ENCODE measurements at regions not wholly inside any gene's neighbourhood (a gene's known extent, or its start where the extent isn't known, plus 50 kb on each side); places are given as distances from the start of the nearest gene placed in this dataset.

DNA sequence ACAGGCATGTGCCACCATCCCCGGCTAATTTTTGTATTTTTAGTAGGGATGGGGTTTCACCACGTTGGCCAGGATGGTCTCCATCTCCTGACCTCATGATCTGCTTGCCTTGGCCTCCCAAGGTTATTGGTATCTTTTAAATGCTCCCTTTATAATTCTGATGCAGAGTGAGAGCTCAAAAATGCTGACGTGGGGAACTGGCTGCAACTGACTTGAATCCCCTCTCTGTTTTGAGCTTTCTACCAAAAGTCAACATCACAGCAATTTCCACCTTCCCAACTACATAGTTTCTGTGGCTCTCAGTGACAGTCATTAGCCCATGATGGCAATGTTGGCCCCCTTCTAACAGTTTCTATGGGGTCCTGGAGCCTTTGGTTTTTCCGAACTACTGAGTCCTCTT lies 268.2 kb upstream of the FOXD3 start:
- no peak for TF ChIP-seq FOXP2 (optimal IDR thresholded peaks at IDR 0.05; ENCODE audit: control extremely low read depth, extremely low read length, insufficient read depth)
- TF ChIP-seq EZH2 (IDR thresholded peaks at IDR 0.05) = no peak
- TF ChIP-seq POLR2AphosphoS5 (IDR thresholded peaks at IDR 0.05; ENCODE audit: borderline replicate concordance, low read depth, low read length) = no peak
- no peak overlapping the region for H3K27ac ChIP-seq
- no peak overlapping the region for H3K4me3 ChIP-seq
- no peak for DNase-seq (ENCODE audit: low read depth, low spot score)
- H3K9ac ChIP-seq (ENCODE audit: insufficient read length) = no peak overlapping the region
- H3K36me3 ChIP-seq (ENCODE audit: insufficient read depth, low read length) = no peaks in the 10 kb centered on the region
- H3K9me3 ChIP-seq (ENCODE audit: low read depth, low read length) = no peaks in the 10 kb centered on the region

DNA sequence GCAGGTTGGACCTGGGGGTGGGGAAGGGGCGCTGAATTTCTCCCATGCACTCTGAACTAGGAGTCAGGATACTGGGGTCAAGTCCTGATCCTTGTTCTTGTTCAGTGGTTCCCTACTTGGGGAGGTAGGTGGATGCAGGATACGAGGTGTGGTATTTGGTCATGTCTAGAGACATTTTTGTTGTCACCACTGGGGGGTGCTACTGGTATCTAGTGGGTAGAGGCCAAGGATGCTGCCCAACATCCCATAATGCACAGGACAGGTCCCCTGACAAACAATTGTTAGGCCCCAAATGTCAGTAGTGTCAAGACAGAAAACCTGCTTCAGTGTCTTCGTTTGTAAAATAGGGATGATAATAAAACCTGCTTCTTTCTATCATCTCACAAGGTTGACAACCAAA lies 259.0 kb upstream of the FOXD3 start:
- H3K9ac ChIP-seq (ENCODE audit: insufficient read length) = no peak overlapping the region
- TF ChIP-seq POLR2AphosphoS5 (IDR thresholded peaks at IDR 0.05; ENCODE audit: borderline replicate concordance, low read depth, low read length) (no peak), FOXP2 (optimal IDR thresholded peaks at IDR 0.05; ENCODE audit: control extremely low read depth, extremely low read length, insufficient read depth) (no peak), EZH2 (IDR thresholded peaks at IDR 0.05) (no peak)
- H3K36me3 ChIP-seq (ENCODE audit: insufficient read depth, low read length) = no peaks in the 10 kb centered on the region
- no peaks in the 10 kb centered on the region for H3K9me3 ChIP-seq (ENCODE audit: low read depth, low read length)
- no peak overlapping the region for H3K4me3 ChIP-seq
- no peak for DNase-seq (ENCODE audit: low read depth, low spot score)
- no peak overlapping the region for H3K27ac ChIP-seq

DNA sequence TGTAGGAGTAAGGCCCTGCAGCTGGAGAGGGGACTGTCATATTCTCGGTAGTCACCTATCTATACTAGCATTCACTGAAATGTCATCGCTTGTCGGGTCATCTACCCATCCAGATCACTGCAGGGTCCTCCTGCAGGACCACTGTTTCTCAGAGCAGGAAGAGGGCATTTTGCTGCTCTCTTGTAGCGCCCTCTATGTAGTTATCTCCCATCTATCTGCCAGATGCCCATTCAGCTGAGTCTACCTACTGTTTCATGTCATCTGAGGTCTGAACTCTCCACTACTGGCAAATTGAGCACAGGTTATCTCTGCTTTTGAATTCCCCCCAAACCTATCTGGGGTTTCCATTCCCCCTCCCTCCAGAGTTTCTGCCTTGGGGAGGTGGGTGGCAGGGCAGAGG lies 258.2 kb upstream of the FOXD3 start:
- no peak overlapping the region for H3K4me3 ChIP-seq
- H3K27ac ChIP-seq = no peak overlapping the region
- TF ChIP-seq FOXP2 (optimal IDR thresholded peaks at IDR 0.05; ENCODE audit: control extremely low read depth, extremely low read length, insufficient read depth) (no peak), POLR2AphosphoS5 (IDR thresholded peaks at IDR 0.05; ENCODE audit: borderline replicate concordance, low read depth, low read length) (no peak), EZH2 (IDR thresholded peaks at IDR 0.05) (no peak)
- no peak overlapping the region for H3K9ac ChIP-seq (ENCODE audit: insufficient read length)
- DNase-seq (ENCODE audit: low read depth, low spot score) = no peak
- no peaks in the 10 kb centered on the region for H3K9me3 ChIP-seq (ENCODE audit: low read depth, low read length)
- H3K36me3 ChIP-seq (ENCODE audit: insufficient read depth, low read length) = no peaks in the 10 kb centered on the region

DNA sequence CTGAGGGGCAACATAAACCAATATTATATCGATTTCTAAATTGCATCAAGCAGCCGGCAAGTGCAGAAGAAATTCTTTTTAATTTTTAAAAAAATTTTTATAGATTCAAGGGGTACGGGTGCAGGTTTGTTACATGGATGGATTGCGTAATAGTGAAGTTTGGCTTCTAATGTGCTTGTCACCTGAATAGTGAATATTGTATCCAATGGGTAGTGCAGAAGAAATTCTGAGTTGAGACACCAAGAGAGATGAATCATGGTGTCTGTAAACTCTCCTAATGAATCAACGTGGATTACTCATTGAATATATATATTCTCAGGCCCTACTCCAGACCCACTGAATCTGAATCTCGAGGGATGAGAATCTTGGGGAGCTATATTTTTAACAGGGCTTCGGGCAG lies 253.7 kb upstream of the FOXD3 start:
- H3K36me3 ChIP-seq (ENCODE audit: insufficient read depth, low read length) = no peaks in the 10 kb centered on the region
- H3K9ac ChIP-seq (ENCODE audit: insufficient read length) = no peak overlapping the region
- no peak for TF ChIP-seq FOXP2 (optimal IDR thresholded peaks at IDR 0.05; ENCODE audit: control extremely low read depth, extremely low read length, insufficient read depth)
- no peak for TF ChIP-seq EZH2 (IDR thresholded peaks at IDR 0.05)
- TF ChIP-seq POLR2AphosphoS5 (IDR thresholded peaks at IDR 0.05; ENCODE audit: borderline replicate concordance, low read depth, low read length) = no peak
- no peaks in the 10 kb centered on the region for H3K9me3 ChIP-seq (ENCODE audit: low read depth, low read length)
- no peak for DNase-seq (ENCODE audit: low read depth, low spot score)
- no peak overlapping the region for H3K27ac ChIP-seq
- H3K4me3 ChIP-seq = no peak overlapping the region

DNA sequence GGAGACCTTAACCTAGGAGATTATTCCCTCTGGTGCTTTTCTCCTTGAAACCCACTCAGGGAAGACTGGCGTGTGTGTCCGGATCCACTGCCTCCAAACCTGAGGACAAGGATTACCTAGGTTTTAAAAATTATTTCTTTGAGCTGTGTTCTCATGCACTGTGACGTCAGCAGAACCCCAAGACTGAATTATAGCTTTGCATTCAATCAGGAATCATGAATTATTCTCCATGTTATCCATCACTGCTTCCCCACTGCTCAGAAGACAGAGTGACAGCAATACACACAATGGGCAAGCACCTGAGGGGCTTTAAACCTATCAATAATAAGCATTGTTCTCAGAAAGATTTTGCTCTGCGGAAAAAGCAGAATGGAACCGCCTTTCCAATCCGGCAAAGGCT lies 253.2 kb upstream of the FOXD3 start:
- DNase-seq (ENCODE audit: low read depth, low spot score) = no peak
- H3K4me3 ChIP-seq = no peak overlapping the region
- H3K9me3 ChIP-seq (ENCODE audit: low read depth, low read length) = no peaks in the 10 kb centered on the region
- no peak overlapping the region for H3K27ac ChIP-seq
- no peaks in the 10 kb centered on the region for H3K36me3 ChIP-seq (ENCODE audit: insufficient read depth, low read length)
- TF ChIP-seq FOXP2 (optimal IDR thresholded peaks at IDR 0.05; ENCODE audit: control extremely low read depth, extremely low read length, insufficient read depth) (no peak), EZH2 (IDR thresholded peaks at IDR 0.05) (no peak), POLR2AphosphoS5 (IDR thresholded peaks at IDR 0.05; ENCODE audit: borderline replicate concordance, low read depth, low read length) (no peak)
- no peak overlapping the region for H3K9ac ChIP-seq (ENCODE audit: insufficient read length)

DNA sequence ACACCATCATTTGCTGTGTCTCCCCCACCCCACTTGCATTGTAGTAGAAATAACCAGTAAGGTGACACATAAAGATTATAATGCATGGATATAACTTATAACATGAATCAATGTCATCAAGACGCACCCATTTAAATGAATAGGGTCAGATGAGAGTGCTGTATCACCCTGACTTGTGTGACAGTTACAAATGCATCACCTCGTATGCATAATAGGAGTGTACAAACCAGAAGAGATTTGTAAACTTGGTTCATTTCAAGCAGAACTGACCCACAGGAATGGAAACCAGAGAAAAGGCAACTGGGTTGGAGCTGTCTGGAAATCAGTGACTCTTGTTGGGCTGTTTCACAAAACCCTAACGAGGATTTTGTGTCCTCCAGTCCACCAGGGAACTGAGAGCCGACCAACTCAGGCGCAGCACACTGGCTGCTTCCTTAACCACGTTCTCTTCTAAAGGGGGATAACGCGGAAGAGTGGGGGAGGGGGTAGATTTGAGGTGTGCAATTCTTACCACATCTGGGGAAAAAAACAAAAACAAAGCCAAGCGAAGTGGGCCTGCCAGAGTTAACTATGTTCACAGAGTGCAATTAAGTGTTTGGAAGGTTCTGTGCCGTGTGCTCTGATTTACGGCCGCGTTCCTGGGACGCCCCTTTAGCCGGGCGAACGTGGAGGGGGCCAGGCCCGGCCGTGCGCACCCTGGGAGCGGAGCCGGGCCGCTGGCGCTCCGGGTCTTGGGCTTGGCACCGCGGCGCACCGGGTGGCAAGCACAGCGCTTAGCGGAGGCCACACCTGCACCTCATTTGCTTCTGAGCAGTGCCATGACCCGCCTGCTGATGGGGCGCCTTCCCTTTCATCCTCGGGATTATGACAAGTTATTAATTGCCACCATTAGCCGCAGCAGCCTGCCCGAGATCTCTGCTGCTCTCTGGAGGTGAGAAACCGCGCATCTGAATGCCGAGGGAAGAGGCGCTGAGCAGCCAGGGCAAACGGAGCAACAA lies 248.8 kb upstream of the FOXD3 start:
- Histone ChIP-seq H3K27ac (no peak overlapping the region), H3K9me3 (ENCODE audit: low read depth, low read length) (no peaks in the 10 kb centered on the region), H3K4me3 (no peak overlapping the region), H3K9ac (ENCODE audit: insufficient read length) (no peak overlapping the region), H3K36me3 (ENCODE audit: insufficient read depth, low read length) (no peaks in the 10 kb centered on the region)
- no peak for DNase-seq (ENCODE audit: low read depth, low spot score)
- TF ChIP-seq POLR2AphosphoS5 (IDR thresholded peaks at IDR 0.05; ENCODE audit: borderline replicate concordance, low read depth, low read length) = no peak
- no peak for TF ChIP-seq EZH2 (IDR thresholded peaks at IDR 0.05)
- TF ChIP-seq FOXP2 (optimal IDR thresholded peaks at IDR 0.05; ENCODE audit: control extremely low read depth, extremely low read length, insufficient read depth) = no peak

DNA sequence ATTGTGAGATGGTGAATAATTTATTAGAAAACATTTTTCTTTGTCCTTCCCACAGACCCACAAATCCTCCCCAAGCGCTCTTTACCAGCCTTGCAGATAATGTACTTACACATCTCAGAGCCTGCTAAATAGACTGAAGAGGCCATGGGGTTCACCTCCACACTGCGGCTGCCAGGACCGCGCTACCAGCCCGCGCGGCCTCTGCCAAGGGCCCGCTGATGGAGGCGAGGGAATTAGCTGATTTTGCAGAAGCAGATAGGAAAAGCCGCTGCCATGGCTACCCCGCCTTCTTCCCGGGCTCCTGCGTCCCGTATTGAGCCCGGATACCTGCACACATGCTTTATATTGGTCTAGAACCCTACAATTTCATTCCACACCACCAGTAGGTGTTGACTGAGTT lies 248.0 kb upstream of the FOXD3 start:
- H3K4me3 ChIP-seq = no peak overlapping the region
- DNase-seq (ENCODE audit: low read depth, low spot score) = no peak
- no peaks in the 10 kb centered on the region for H3K9me3 ChIP-seq (ENCODE audit: low read depth, low read length)
- TF ChIP-seq FOXP2 (optimal IDR thresholded peaks at IDR 0.05; ENCODE audit: control extremely low read depth, extremely low read length, insufficient read depth) = no peak
- TF ChIP-seq POLR2AphosphoS5 (IDR thresholded peaks at IDR 0.05; ENCODE audit: borderline replicate concordance, low read depth, low read length) = no peak
- TF ChIP-seq EZH2 (IDR thresholded peaks at IDR 0.05) = no peak
- H3K27ac ChIP-seq = no peak overlapping the region
- H3K36me3 ChIP-seq (ENCODE audit: insufficient read depth, low read length) = no peaks in the 10 kb centered on the region
- no peak overlapping the region for H3K9ac ChIP-seq (ENCODE audit: insufficient read length)

DNA sequence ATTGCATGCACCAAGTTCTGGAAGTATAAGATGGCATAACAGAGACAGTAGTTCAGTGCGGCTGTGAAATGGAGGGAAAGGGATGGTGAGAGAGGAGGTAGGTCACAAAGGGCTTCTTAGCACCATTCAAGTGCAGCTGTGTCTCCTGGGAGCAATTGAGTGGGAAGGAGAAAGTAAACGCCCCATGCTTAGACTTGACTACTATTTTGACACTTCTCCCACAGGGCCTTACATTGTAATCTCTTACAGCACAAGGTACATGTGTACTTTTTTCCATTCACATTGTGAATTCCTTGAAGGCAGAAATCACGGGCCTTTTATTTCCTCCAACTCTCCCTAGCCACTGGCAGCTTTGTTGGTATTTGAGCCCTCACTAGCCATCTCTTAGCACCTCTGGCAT lies 239.6 kb upstream of the FOXD3 start:
- H3K27ac ChIP-seq = no peak overlapping the region
- TF ChIP-seq FOXP2 (optimal IDR thresholded peaks at IDR 0.05; ENCODE audit: control extremely low read depth, extremely low read length, insufficient read depth) (no peak), EZH2 (IDR thresholded peaks at IDR 0.05) (no peak), POLR2AphosphoS5 (IDR thresholded peaks at IDR 0.05; ENCODE audit: borderline replicate concordance, low read depth, low read length) (no peak)
- H3K36me3 ChIP-seq (ENCODE audit: insufficient read depth, low read length) = no peaks in the 10 kb centered on the region
- no peak overlapping the region for H3K4me3 ChIP-seq
- no peaks in the 10 kb centered on the region for H3K9me3 ChIP-seq (ENCODE audit: low read depth, low read length)
- no peak for DNase-seq (ENCODE audit: low read depth, low spot score)
- no peak overlapping the region for H3K9ac ChIP-seq (ENCODE audit: insufficient read length)

All from SK-N-MC (cell line).